ENCODE measurements at regions not wholly inside any gene's neighbourhood (a gene's known extent, or its start where the extent isn't known, plus 50 kb on each side); places are given as distances from the start of the nearest gene placed in this dataset.

DNA sequence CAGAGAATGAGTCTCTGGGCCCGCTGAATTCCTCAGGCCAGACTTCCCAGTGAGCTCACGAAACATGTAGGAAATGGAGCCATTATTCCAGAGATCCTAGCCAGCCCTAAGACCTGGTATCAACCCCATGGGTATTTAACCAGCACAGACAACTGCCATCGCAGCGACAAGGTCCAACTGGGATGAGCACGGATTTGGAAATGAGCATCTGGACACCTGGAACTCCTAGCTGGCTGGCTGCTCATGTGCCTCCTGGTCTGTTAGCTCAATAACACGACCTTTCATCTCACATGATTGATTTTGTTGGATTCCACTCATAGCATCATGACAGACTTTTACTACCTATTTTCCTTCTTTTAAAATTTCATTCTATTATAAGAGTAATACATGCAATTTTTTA, 51.0 kb downstream of the POU3F3 start:
- no peaks in the 10 kb centered on the region for H3F3A ChIP-seq (ENCODE audit: low read depth)
- no peaks in the 10 kb centered on the region for H3K27me3 ChIP-seq
- H2AFZ ChIP-seq (replicated peaks), result no peak overlapping the region
- H3K27me3 Mint-ChIP-seq (ENCODE audit: insufficient read depth, low read depth), result peaks cover 5% of the 10 kb centered on the region
- no peak overlapping the region for H3K4me3 Mint-ChIP-seq
- no peaks in the 10 kb centered on the region for H3K9me3 Mint-ChIP-seq
- H3K4me1 ChIP-seq, result no peaks in the 10 kb centered on the region
- DNase-seq (ENCODE audit: low spot score), result no peak
- H4K20me1 ChIP-seq (ENCODE audit: low read depth), result no peaks in the 10 kb centered on the region
- H3K36me3 ChIP-seq, result no peaks in the 10 kb centered on the region
- no peaks in the 10 kb centered on the region for H3K79me2 ChIP-seq (ENCODE audit: low read depth)
- H3K27ac Mint-ChIP-seq, result no peak overlapping the region
- no peaks in the 10 kb centered on the region for H3K36me3 Mint-ChIP-seq
- no peaks in the 10 kb centered on the region for H3K9me3 ChIP-seq (ENCODE audit: low read depth)
- H3K4me2 ChIP-seq, result no peak overlapping the region
- H3K9ac ChIP-seq, result no peak overlapping the region
- no peak for TF ChIP-seq EZH2 (IDR thresholded peaks at IDR 0.05)
- TF ChIP-seq CTCF (IDR thresholded peaks at IDR 0.05), result no peak
- TF ChIP-seq EZH2phosphoT487 (IDR thresholded peaks at IDR 0.05), result no peak
- peaks cover 3% of the 10 kb centered on the region for H3K4me1 Mint-ChIP-seq
- no peak overlapping the region for H3K27ac ChIP-seq
- no peak overlapping the region for H3K4me3 ChIP-seq

GRCh38 chr2:104909317-104909716, 55.4 kb downstream of the POU3F3 start:
- no peak for DNase-seq (ENCODE audit: low spot score)
- no peaks in the 10 kb centered on the region for H3F3A ChIP-seq (ENCODE audit: low read depth)

DNA sequence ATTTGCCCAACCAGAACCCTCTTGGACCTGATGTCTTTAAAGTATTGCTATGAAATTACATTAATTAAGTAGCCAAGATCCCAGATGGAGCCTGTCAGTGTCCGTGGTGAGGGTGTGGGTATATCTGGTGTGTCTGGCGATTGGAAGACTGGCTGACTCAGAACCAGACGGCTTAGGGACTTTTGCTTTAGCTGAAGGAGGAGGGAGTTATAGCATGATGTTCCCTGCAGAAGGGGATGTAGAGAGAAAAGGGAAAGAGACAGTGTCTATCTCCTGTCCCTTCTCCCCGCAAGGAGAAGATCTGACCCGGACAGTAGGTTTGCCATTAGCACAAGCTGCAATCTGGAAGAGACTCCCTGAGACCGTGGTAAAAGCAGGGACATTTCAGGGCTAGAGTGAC, 60.6 kb downstream of the POU3F3 start:
- Mint-ChIP-seq H3K36me3 (no peaks in the 10 kb centered on the region), H3K27ac (no peak overlapping the region), H3K4me3 (no peak overlapping the region), H3K4me1 (no peaks in the 10 kb centered on the region), H3K27me3 (ENCODE audit: insufficient read depth, low read depth) (peaks cover 7% of the 10 kb centered on the region), H3K9me3 (peaks cover 2% of the 10 kb centered on the region)
- TF ChIP-seq EZH2 (IDR thresholded peaks at IDR 0.05) (no peak), EZH2phosphoT487 (IDR thresholded peaks at IDR 0.05) (no peak), CTCF (IDR thresholded peaks at IDR 0.05) (no peak)
- no peak overlapping the region for H2AFZ ChIP-seq (replicated peaks)
- no peaks in the 10 kb centered on the region for H3K9me3 ChIP-seq (ENCODE audit: low read depth)
- H3K4me1 ChIP-seq, result no peaks in the 10 kb centered on the region
- no peak overlapping the region for H3K9ac ChIP-seq
- no peaks in the 10 kb centered on the region for H3K36me3 ChIP-seq
- no peaks in the 10 kb centered on the region for H3K79me2 ChIP-seq (ENCODE audit: low read depth)
- DNase-seq (ENCODE audit: low spot score), result no peak
- H4K20me1 ChIP-seq (ENCODE audit: low read depth), result no peaks in the 10 kb centered on the region
- no peak overlapping the region for H3K4me2 ChIP-seq
- no peak overlapping the region for H3K4me3 ChIP-seq
- H3K27me3 ChIP-seq, result no peaks in the 10 kb centered on the region
- H3F3A ChIP-seq (ENCODE audit: low read depth), result no peaks in the 10 kb centered on the region
- no peak overlapping the region for H3K27ac ChIP-seq

More at GRCh38 chr2:104909317-104909716, 55.4 kb downstream of the POU3F3 start:
- Histone ChIP-seq H3K9ac (no peak overlapping the region), H2AFZ (replicated peaks) (no peak overlapping the region), H3K4me2 (no peak overlapping the region), H3K27ac (no peak overlapping the region), H3K4me1 (no peaks in the 10 kb centered on the region), H3K9me3 (ENCODE audit: low read depth) (no peaks in the 10 kb centered on the region), H3K36me3 (no peaks in the 10 kb centered on the region), H3K27me3 (no peaks in the 10 kb centered on the region), H3K79me2 (ENCODE audit: low read depth) (no peaks in the 10 kb centered on the region), H4K20me1 (ENCODE audit: low read depth) (no peaks in the 10 kb centered on the region), H3K4me3 (no peak overlapping the region)
- H3K4me1 Mint-ChIP-seq, result no peaks in the 10 kb centered on the region
- H3K36me3 Mint-ChIP-seq, result no peaks in the 10 kb centered on the region
- no peak overlapping the region for H3K27ac Mint-ChIP-seq
- TF ChIP-seq EZH2phosphoT487 (IDR thresholded peaks at IDR 0.05) (no peak), EZH2 (IDR thresholded peaks at IDR 0.05) (no peak), CTCF (IDR thresholded peaks at IDR 0.05) (no peak)
- H3K9me3 Mint-ChIP-seq, result no peaks in the 10 kb centered on the region
- no peak overlapping the region for H3K4me3 Mint-ChIP-seq
- peaks cover 8% of the 10 kb centered on the region for H3K27me3 Mint-ChIP-seq (ENCODE audit: insufficient read depth, low read depth)
